ENCODE measurements at regions not wholly inside any gene's neighbourhood (a gene's known extent, or its start where the extent isn't known, plus 50 kb on each side); places are given as distances from the start of the nearest gene placed in this dataset.

DNA sequence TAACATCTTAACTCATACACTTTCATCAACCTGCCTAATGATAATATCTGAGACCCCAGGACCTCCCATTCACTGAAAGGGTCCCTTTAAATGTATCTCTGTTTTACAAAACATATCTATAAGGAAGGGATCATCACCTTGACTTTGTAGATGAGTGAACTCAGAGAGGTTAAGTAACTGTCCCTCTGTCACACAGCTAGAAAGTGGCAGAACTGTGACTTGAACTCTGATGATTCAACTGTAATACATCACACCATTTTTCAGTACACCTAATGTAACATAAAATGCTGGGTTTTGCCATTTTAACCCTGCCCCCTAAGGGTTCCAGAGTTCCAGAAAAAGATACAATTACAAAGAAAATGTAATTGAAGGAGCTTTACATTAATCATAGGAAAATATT, 234.6 kb downstream of the ZEB2 start:
- no peak for DNase-seq (ENCODE audit: extremely low read depth in 1 of 2, low read depth in 1 of 2)

GRCh38 chr2:144281476-144281875, 238.4 kb downstream of the ZEB2 start:
- DNase-seq (ENCODE audit: extremely low read depth in 1 of 2, low read depth in 1 of 2): no peak

DNA sequence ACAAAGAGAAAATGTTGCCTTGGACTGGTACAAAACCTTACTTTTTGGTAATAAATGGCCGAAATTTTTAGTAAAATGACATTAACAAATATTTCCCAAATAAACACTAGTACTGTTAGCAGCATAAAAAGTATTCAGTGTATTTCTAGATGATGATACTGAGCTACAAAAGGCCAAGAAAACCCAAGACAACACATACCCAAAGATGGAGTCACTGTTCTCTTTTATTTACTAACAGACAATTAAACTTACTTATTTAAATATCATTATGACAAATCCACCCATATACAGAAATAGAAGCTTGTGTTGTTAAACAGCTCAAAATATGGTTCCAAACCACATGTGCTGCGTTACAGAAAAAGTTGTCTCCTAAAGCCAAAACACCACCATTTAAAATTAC, 239.9 kb downstream of the ZEB2 start:
- DNase-seq (ENCODE audit: extremely low read depth in 1 of 2, low read depth in 1 of 2): no peak

GRCh38 chr2:144279165-144279564, 240.8 kb downstream of the ZEB2 start:
- no peak for DNase-seq (ENCODE audit: extremely low read depth in 1 of 2, low read depth in 1 of 2)

DNA sequence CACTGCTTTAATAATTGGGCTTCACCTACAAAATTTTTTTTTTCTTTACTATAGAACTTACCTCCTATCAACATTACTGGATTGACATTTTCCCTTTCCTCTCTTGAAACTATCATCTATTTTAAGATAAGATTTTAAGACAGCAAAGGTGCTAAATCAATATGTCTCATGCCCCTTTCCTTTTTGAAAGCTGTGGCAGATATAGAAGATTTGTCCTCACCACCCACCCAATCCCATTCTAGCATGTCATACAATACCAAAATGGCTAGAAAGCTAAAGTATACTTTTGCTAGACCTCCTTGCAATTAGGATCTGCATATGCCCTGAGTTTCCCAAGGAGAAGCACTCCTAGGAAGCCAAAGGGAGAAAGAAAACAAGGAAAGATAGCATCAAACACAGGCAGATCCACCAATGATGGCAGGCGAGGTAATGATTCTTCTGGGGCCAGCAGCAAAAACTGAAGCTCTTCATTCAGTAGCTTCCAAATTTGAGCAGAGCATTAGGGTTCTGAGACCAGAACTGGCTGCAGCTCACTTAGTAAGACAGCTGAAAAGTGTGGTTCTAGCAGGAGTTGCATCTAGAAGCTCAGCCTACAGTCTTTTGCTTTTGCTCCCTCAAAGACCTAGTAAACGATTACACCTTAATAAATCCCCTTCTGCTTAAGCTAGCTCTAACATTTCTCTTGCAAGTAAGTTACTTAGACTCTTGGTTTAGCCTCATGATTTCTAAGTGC, 242.1 kb downstream of the ZEB2 start:
- no peak for DNase-seq (ENCODE audit: extremely low read depth in 1 of 2, low read depth in 1 of 2)

DNA sequence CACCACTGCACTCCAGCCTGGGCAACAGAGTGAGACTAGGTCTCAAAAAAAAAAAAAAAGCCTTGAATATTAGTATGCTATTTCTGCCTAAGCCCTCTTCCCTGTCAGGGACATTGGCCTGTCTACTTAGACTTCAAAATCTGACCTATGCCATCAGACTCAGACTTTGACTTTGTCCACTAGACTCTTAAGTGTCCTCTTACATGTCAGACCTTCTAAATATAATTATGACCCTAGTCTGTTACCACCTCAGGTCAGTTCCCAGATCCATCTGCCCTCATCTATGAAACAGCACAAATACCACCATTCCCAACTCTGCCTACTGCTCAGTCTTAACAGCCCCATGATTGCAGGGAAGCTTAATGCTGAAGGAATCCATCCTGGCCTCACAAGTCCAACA, 244.6 kb downstream of the ZEB2 start:
- no peak for DNase-seq (ENCODE audit: extremely low read depth in 1 of 2, low read depth in 1 of 2)

GRCh38 chr2:144274131-144274530, 245.8 kb downstream of the ZEB2 start:
- DNase-seq (ENCODE audit: extremely low read depth in 1 of 2, low read depth in 1 of 2): no peak

GRCh38 chr2:144270951-144271350, 249.0 kb downstream of the ZEB2 start:
- no peak for DNase-seq (ENCODE audit: extremely low read depth in 1 of 2, low read depth in 1 of 2)

GRCh38 chr2:144268036-144268678, 251.8 kb downstream of the ZEB2 start:
- DNase-seq (ENCODE audit: extremely low read depth in 1 of 2, low read depth in 1 of 2): no peak

DNA sequence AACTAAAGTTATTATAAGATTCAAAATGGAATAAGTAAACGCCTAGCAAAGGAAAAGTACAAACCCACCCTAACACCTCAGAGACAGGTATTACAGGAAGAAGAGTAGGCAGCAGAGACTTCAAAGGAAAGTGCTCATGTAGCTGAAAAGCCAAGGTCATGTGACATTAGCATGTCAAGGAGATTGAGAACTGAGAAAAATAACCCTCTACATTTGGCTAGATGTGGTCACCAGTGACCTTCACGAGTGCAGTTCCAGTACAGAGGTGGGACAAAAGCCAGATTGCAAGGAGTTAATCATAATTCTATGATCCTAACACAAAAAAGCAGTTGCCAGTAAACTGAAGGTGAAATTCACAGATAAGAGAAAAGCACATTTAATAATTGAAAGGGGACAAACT, 252.7 kb downstream of the ZEB2 start:
- no peak for DNase-seq (ENCODE audit: extremely low read depth in 1 of 2, low read depth in 1 of 2)

DNA sequence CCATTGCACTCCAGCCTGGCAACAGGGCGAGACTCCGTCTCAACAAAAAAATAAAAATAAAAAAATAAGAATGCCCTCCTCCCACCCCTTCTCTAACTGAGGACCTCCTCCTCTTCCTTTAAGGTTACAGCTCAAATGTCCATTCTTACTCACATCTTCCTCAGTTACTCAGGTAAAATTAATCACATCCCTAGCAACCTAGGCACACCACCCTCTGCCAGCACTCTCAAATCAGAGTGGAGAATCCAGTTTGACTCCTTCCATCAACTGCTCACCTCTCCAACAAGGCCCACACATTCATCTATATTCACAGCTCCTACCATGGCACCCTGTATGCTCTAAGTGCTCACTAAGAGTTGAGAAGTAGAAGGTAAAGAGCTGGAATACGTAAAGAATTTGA, 254.3 kb downstream of the ZEB2 start:
- no peak for DNase-seq (ENCODE audit: extremely low read depth in 1 of 2, low read depth in 1 of 2)

DNA sequence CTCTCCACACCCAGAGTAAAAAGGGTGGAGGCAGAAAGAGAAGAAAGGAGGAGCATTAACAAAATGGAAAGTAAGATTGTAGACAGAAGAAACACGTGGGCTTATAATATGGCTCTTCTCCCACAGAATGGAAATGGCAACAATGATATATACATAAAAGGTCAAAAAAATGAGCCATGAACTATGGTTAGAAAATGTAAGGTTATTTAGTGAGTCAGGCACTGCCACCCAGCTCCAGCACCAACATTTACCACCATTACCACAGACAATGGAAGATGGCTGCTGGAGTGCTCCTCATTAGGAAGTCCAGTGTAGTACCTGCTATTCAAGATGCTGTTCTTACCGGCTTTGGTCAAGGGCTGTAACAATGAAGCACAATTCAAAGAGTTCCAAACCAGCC, 258.0 kb downstream of the ZEB2 start:
- no peak for DNase-seq (ENCODE audit: extremely low read depth in 1 of 2, low read depth in 1 of 2)

GRCh38 chr2:144261336-144261735, 258.6 kb downstream of the ZEB2 start:
- DNase-seq (ENCODE audit: extremely low read depth in 1 of 2, low read depth in 1 of 2): no peak

DNA sequence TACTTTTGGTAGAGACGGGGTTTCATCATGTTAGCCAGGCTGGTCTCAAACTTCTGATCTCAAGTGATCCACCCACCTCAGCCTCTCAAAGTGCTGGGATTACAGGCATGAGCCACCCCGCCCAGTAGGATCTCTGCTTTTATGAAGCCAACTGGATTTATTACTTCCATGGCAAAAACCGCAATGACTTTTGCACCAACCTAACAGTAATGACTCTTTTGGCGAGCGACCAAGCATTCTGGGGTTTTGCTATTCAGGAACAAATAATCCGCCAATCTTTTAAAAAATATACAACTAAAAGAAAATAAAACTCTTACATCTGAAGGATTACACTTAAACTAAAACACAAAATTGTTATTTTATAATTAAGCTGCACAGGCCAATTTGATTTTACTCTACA, 260.6 kb downstream of the ZEB2 start:
- DNase-seq (ENCODE audit: extremely low read depth in 1 of 2, low read depth in 1 of 2): no peak

- DNase-seq (ENCODE audit: extremely low read depth in 1 of 2, low read depth in 1 of 2): no peak
Observed at GRCh38 chr2:144258154-144258553, 261.8 kb downstream of the ZEB2 start.

DNA sequence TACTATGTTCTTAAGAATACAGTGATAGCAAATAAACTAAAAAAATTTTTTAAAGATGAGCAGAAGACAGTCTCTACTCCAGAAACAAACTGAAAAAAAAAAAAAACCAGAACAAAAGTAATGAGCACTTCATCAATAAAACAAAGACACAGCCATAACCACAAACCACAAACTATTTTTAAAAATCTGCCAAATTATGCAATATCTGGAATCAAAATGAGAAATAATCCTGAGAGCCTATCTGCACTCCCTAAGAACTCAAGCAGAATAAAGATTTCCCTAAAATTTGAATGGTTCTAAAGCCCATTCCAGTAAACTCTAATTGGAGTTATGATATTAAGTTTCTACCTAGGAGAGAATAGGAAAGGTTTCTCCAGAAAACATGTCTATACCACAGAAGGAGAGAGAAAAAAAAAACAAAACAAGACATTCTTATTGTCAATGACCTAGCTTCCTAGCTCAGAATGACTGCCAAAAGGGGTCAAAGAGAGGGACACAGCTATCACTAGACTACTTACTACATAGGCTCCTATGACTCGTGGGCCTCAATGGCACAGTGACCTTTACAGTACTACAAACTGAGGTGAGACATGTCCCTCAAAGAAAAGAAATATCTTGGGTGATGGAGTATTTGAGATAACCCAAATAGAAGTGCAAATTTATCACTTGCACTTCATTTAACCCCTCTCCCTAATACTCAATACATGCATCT, 262.8 kb downstream of the ZEB2 start:
- DNase-seq (ENCODE audit: extremely low read depth in 1 of 2, low read depth in 1 of 2): no peak

DNA sequence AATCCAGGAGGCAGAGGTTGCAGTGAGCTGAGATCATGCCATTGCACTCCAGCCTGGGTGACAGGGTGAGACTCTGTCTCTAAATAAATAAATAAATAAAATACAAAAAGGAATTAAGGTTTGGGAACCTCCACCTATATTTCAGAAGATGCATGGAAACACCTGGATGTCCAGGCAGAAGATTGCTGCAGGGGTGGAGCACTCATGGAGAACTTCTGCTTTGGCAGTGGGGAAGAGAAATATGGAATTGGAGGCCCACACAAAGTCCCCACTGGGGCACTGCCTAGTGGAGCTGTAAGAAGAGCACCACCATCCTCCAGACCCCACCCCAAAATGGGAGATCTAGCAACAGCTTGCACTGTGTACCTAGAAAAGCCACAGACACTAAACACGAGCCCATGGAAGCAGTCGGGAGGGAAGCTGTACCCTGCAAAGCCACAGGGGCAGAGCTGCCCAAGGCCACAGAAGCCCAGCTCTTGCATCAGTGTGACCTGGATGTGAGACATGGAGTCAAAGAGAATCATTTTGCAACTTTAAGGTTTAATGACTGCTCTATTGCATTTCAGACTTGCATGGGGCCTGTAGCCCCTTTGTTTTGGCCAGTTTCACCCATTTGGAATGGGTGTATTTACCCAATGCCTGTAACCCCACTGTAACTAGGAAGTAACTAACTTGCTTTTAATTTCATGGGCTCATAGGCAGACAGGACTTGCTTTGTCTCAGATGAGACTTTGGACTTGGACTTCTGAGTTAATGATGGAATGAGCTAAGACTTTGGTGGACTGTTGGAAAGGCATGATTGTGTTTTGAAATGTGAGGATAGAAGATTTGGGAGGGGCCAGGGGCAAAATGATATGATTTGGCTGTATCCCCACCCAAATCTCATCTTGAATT, 265.3 kb downstream of the ZEB2 start:
- no peak for DNase-seq (ENCODE audit: extremely low read depth in 1 of 2, low read depth in 1 of 2)

- no peak for DNase-seq (ENCODE audit: extremely low read depth in 1 of 2, low read depth in 1 of 2)
Observed at GRCh38 chr2:144253743-144254142, 266.2 kb downstream of the ZEB2 start.

GRCh38 chr2:144252694-144253093, 267.2 kb downstream of the ZEB2 start:
- DNase-seq (ENCODE audit: extremely low read depth in 1 of 2, low read depth in 1 of 2): no peak

- no peak for DNase-seq (ENCODE audit: extremely low read depth in 1 of 2, low read depth in 1 of 2)
Observed at GRCh38 chr2:144249035-144249637, 270.8 kb downstream of the ZEB2 start.
